Activated CD4-positive, alpha-beta memory T cell treated with anti-CD3 and anti-CD28 coated beads for 36 hours (primary cell): ENCODE measurements at regions not wholly inside any gene's neighbourhood (a gene's known extent, or its start where the extent isn't known, plus 50 kb on each side); places are given as distances from the start of the nearest gene placed in this dataset.

Experiments
- CTCF ChIA-PET: fragments of 350-600 bp; sonication (Branson Sonifier 250); formaldehyde crosslinking; loops from one replicate; lab custom pipeline; 2021; ENCODE audit warnings: antibody characterized with exemption, inconsistent platforms; lab: Charles Lee
- POLR2A ChIA-PET: fragments of 350-600 bp; sonication (Branson Sonifier 250); formaldehyde crosslinking; loops from one replicate; lab custom pipeline; 2021; ENCODE audit warnings: antibody characterized with exemption; lab: Charles Lee
- DNase-seq: peaks from one replicate; pipeline ENCODE4 v3.0.0-alpha.2; 2020
- H3K27ac Mint-ChIP-seq: one replicate; pipeline ENCODE4 v1.8.0; 2021; ENCODE audit warnings: mixed read lengths
- H3K27me3 Mint-ChIP-seq: one replicate; pipeline ENCODE4 v1.8.0; 2021; ENCODE audit warnings: mixed read lengths
- H3K36me3 Mint-ChIP-seq: one replicate; pipeline ENCODE4 v1.8.0; 2021; ENCODE audit warnings: mixed read lengths
- H3K4me1 Mint-ChIP-seq: one replicate; pipeline ENCODE4 v1.8.0; 2021; ENCODE audit warnings: low read depth, mixed read lengths
- H3K4me3 Mint-ChIP-seq: one replicate; pipeline ENCODE4 v1.8.0; 2021; ENCODE audit warnings: mild to moderate bottlenecking, mixed read lengths
- H3K9me3 Mint-ChIP-seq: one replicate; pipeline ENCODE4 v1.8.0; 2021; ENCODE audit warnings: mixed read lengths
- intact Hi-C: fragments of 100-400 bp; cut with micrococcal nuclease; formaldehyde crosslinking; loops from one replicate; pipeline ENCODE4 v1.15.1; 2023

DNA sequence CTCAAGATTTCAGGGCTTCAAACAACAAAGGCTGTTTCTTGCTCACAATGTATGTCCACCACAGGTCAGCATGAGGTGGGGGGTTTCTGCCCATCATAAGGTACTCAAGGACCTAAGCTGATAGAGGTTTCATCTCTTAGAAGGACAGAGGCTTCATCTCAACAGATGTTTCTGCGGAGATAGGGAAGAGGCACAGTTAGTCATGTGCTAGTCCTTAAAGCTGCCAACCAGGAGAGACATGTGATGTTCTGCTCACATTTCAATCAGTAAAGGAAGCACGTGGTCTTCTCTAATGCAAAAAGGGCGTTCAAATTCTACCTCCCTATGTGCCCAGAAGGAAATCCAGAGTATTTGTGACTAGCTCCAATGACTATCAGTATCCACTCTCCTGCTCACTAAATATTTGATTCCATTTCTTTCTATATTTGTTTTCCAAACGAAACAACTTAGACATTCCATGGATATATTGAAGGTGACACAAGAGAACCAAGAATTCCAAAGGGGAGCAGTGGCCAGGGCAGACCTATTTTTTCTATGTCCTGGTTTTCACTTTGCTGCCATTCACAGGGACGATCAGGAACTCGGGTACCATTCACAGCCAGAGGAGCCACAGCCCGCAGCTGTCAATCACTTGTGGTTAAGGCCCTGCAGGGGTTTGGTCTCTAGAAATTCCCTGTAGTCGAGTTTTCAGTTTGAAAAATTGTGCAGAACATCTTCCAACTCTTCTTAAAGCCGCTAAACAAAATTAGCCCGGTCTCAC is 173.2 kb upstream of the FOXA2 start:
- H3K9me3 Mint-ChIP-seq, result peaks cover 8% of the 10 kb centered on the region
- intact Hi-C loops, result no loop called here
- H3K36me3 Mint-ChIP-seq, result no peaks in the 10 kb centered on the region
- no peaks in the 10 kb centered on the region for H3K27me3 Mint-ChIP-seq
- DNase-seq, result no peak
- ChIA-PET CTCF (no interaction called here), POLR2A (no interaction called here)
- no peaks in the 10 kb centered on the region for H3K4me1 Mint-ChIP-seq
- H3K4me3 Mint-ChIP-seq, result no peak overlapping the region
- H3K27ac Mint-ChIP-seq, result no peak overlapping the region

DNA sequence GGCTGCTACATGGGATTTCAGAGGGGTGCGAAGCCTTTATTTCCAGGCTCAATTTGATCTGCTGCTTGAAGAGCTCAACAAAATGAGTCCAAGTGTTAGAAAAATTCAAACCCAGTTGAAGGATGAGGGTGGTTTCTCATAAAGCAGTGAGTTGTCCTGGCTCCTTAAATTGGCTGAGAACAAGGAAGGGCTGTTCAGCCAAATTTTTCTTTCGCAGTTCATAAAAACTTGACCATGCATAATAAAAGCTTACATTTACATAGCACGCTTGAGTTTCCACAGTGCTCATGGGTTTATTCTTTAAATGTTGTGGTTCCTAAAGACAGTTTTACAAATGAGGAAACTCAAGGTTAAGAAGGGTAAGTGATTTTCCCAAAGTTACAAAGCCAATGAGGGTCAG is 174.4 kb upstream of the FOXA2 start:
- Mint-ChIP-seq H3K27me3 (no peaks in the 10 kb centered on the region), H3K4me3 (no peak overlapping the region), H3K36me3 (no peaks in the 10 kb centered on the region), H3K27ac (no peak overlapping the region), H3K9me3 (peaks cover 8% of the 10 kb centered on the region), H3K4me1 (no peaks in the 10 kb centered on the region)
- ChIA-PET POLR2A (no interaction called here), CTCF (no interaction called here)
- no peak for DNase-seq
- intact Hi-C loops, result no loop called here

DNA sequence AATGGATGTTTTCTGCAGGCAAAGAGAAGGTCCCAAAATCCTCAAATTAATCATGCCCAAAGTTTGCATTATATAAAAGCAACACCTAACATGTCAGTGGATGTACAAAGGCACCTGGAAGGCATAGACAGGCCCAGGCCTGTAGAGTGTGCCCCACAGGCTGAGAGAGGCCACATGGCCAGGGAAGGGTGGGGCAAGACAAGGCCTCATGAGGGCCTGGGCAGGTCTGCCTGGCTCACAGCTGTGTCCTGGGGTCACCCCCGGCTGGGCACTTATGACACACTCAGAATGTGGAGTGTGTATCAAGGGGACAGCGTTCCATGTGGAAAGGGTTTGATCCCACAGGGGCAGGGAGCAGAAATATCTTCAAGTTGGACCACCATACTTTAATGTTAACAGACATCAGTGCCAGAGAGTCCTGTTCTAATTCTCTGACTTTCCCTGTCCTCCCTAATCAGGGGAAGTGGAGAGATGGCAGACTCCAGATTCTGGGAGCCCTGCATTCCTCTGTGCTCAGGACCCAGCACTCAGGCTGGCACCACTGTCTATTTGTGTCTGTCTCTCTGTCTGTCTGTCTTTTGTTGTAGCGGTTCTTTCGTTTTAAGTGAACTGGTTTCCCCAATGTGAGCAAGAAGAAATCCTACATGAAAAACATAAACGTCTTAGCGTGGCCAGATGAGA is 178.3 kb upstream of the FOXA2 start:
- peaks cover 8% of the 10 kb centered on the region for H3K9me3 Mint-ChIP-seq
- H3K36me3 Mint-ChIP-seq, result no peaks in the 10 kb centered on the region
- intact Hi-C loops, result no loop called here
- no peak for DNase-seq
- H3K27ac Mint-ChIP-seq, result no peak overlapping the region
- no peak overlapping the region for H3K4me3 Mint-ChIP-seq
- no peaks in the 10 kb centered on the region for H3K4me1 Mint-ChIP-seq
- CTCF ChIA-PET, result no interaction called here
- POLR2A ChIA-PET, result interaction anchor here (0.6 kb wide), 1 partner anchor 153 kb away, joined by 3 read pairs; no protein-coding TSS in a partner anchor
- H3K27me3 Mint-ChIP-seq, result no peaks in the 10 kb centered on the region

DNA sequence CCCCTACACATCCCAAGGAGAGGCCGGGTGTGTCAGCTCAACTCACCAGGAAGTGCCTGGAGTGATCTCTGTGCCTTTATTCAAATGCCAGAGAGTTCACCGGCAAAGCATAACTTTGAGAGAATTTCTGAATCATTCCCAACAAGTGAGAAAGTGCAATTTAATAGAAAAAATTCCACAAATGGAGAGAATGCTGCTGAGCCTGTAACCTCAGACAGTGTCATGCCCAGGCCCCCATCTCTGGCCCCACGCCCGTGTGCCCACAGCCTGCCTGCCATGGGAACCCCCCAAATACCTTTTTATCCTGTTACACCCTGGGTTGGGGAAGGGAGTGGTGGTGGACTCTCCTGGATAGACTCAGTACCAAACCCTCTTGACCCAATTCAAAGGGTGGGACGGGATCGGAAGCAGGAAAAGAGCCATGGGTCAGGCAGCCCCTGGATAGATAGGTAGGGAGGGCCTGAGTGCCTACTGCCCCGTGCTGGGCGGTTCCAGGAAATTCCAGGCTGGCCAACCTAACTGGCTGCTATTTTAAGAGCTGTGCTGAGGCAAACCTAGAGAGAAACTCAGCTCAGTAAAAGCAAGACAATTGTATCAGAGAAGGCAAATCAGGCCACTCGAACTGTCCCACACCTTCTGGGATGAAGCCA is 179.0 kb upstream of the FOXA2 start:
- H3K4me3 Mint-ChIP-seq, result no peak overlapping the region
- ChIA-PET POLR2A (interaction anchor here (0.6 kb wide), 1 partner anchor 153 kb away, joined by 3 read pairs; no protein-coding TSS in a partner anchor), CTCF (no interaction called here)
- no peaks in the 10 kb centered on the region for H3K4me1 Mint-ChIP-seq
- H3K27ac Mint-ChIP-seq, result no peak overlapping the region
- H3K9me3 Mint-ChIP-seq, result peaks cover 8% of the 10 kb centered on the region
- intact Hi-C loops, result no loop called here
- no peaks in the 10 kb centered on the region for H3K36me3 Mint-ChIP-seq
- H3K27me3 Mint-ChIP-seq, result no peaks in the 10 kb centered on the region
- DNase-seq, result no peak

DNA sequence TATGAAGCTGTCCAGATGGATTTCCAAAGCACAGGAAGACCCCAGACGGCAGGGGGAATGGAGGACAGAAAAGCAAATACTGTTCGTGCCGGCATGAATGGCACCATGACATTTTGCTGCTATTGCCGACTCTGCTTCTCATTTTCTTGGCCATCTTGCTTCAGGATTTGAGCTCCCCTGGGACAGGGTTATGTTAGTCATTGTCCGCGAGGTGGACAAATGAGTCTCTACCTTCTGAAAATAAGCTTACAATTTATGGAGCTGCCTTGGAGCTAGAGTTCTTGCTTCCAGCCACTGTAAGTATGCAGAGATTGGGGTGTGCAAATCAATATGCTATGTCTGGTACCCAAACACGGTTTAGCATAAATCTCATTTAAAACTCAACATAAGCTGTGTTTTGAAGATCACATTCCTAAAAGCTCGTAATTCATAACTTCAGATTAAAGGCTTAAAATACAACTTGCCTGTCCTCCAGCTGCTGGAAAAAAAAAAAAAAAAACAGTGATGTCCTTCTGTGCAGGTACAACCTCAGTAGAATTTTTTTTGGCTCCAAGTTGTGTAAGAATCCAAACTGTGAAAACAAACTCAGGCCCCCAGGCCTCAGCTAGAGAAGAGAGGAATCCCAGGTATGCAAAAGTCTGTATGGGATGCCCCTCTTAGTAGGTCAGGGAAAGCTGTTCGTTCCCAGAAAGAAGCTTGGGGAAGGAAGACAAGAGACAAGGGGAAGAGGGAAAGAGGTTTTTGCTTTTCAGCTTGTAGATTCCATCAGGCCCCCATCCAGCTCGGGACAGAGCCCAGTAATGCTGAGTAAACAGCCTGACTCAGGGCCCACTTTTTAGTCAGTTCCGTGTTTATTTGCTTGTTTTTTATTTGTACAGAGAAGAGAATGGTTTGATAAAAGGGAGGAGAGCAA is 184.2 kb upstream of the FOXA2 start:
- intact Hi-C loops, result no loop called here
- ChIA-PET POLR2A (no interaction called here), CTCF (no interaction called here)
- H3K4me1 Mint-ChIP-seq, result no peaks in the 10 kb centered on the region
- H3K9me3 Mint-ChIP-seq, result no peaks in the 10 kb centered on the region
- H3K27ac Mint-ChIP-seq, result no peak overlapping the region
- no peaks in the 10 kb centered on the region for H3K36me3 Mint-ChIP-seq
- H3K27me3 Mint-ChIP-seq, result no peaks in the 10 kb centered on the region
- H3K4me3 Mint-ChIP-seq, result no peak overlapping the region
- no peak for DNase-seq

DNA sequence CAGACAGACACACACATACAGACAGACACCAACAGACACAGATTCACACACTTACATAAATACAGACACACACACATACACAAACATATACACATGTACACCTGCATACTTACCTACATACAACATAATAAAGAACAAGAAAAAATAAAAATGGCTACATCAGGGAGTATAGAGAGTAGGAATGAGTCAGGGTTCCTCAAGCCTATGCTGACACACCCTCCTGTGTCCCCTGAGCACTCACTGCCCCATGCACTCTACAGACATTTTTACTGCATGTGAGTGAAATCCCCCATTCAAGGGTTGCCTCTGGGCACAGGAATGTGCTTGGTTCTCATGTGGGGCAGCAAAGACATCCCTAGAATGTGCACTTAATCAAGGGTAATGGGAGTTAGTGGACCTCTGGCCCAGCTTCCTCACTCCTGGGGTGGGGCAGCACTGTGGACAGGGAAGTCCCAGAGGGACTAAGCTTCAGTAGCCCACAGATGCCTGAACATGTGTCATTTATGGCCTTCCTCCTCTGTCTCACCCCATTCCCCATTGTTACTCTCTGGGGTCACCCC is 185.9 kb upstream of the FOXA2 start:
- no peak overlapping the region for H3K27ac Mint-ChIP-seq
- no peaks in the 10 kb centered on the region for H3K36me3 Mint-ChIP-seq
- no peaks in the 10 kb centered on the region for H3K27me3 Mint-ChIP-seq
- no peak for DNase-seq
- H3K4me1 Mint-ChIP-seq, result no peaks in the 10 kb centered on the region
- CTCF ChIA-PET, result no interaction called here
- intact Hi-C loops, result no loop called here
- peaks cover 6% of the 10 kb centered on the region for H3K9me3 Mint-ChIP-seq
- no peak overlapping the region for H3K4me3 Mint-ChIP-seq
- POLR2A ChIA-PET, result interaction anchor here (0.7 kb wide), 1 partner anchor 555 kb away, joined by 3 read pairs; no protein-coding TSS in a partner anchor

DNA sequence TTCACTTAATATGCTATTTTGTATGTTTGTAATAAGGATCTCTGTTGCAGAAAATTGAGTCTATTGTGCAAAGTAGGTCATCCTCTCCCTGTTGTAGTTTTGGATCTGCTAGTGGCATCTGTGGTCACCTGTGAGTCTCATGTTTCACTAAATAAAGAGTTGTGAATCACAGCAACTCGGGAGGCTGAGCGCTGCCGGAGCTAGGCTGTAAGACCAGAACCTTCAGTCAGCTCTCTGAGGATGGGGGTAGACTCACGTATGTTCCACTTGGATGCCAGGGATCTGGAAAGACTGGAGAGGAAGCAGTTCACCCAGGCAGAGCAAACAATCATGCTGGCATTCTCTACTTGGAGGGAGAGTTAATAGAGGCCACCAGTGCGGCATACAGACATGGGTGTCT is 187.3 kb upstream of the FOXA2 start:
- CTCF ChIA-PET, result no interaction called here
- peaks cover 10% of the 10 kb centered on the region for H3K9me3 Mint-ChIP-seq
- intact Hi-C loops, result no loop called here

DNA sequence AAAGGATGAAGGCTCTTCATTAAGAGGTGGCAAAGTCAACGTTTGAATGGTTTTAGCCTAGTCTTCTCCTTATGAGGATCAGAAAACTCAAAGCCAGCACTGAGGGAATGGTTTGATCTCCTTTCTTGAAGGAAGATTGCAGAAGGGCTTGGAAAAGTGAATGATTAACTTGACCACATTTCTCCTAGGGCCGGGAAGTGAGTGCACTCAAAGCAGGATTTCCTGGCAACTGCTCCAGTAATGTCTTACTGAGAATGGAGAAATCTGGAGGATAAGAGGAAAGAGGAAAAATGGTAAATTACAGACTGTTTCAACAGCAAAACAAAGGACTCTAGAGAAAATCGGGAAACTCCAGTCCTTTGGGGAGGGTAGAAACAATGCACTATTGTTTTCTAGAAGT is 189.0 kb upstream of the FOXA2 start:
- no peaks in the 10 kb centered on the region for H3K27me3 Mint-ChIP-seq
- H3K9me3 Mint-ChIP-seq, result peaks cover 10% of the 10 kb centered on the region
- CTCF ChIA-PET, result no interaction called here
- no peaks in the 10 kb centered on the region for H3K4me1 Mint-ChIP-seq
- H3K27ac Mint-ChIP-seq, result no peak overlapping the region
- DNase-seq, result no peak
- POLR2A ChIA-PET, result no interaction called here
- H3K36me3 Mint-ChIP-seq, result no peaks in the 10 kb centered on the region
- H3K4me3 Mint-ChIP-seq, result no peak overlapping the region
- intact Hi-C loops, result no loop called here

More for the DNA sequence above, 187.3 kb upstream of the FOXA2 start:
- H3K27me3 Mint-ChIP-seq, result no peaks in the 10 kb centered on the region
- DNase-seq, result no peak
- H3K4me1 Mint-ChIP-seq, result no peaks in the 10 kb centered on the region
- no peak overlapping the region for H3K27ac Mint-ChIP-seq
- H3K36me3 Mint-ChIP-seq, result no peaks in the 10 kb centered on the region
- POLR2A ChIA-PET, result no interaction called here
- H3K4me3 Mint-ChIP-seq, result no peak overlapping the region

DNA sequence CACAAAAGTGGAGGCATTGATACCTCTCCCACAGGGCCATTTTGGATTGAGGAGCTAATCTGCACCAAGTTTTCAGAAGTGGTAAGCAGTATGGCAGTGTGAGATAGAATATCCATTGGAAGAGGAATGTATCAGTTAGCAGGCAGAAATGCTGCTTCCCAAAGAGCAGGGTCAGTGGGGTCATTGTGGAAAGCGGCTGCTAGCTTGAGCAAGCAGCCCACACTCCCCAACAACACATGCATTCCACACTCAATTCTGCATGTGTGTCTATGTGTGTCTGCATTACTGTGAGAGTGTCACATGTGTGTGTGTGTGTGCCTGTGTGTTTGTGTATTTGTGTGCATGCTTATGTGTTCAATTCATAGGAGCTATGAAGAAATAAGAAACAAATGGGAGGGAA is 190.9 kb upstream of the FOXA2 start:
- Mint-ChIP-seq H3K36me3 (no peaks in the 10 kb centered on the region), H3K27ac (no peak overlapping the region), H3K4me1 (no peaks in the 10 kb centered on the region), H3K27me3 (no peaks in the 10 kb centered on the region), H3K9me3 (peaks cover 10% of the 10 kb centered on the region), H3K4me3 (no peak overlapping the region)
- ChIA-PET CTCF (no interaction called here), POLR2A (no interaction called here)
- intact Hi-C loops, result no loop called here
- no peak for DNase-seq

DNA sequence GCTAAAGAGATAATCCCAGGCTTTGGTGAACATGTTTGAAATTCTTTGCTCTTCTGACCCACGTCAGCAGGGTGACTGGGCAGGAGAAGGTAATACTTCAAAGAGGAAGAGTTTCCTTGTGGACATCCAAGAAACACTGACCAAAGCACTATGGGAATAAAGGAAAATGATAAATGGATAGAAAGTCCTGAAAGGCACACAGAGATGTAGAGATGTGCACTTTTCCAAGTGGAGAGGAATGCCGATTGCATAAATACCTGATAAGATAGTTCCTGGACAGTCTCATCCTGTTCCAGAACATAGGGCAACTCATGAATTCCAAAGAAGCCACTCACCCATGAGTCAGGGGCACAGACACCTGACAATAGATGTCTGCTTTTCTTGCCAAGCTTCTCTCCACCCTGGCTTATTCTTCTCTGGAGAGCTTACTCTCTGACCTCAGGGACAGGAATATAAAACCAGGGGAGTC is 191.3 kb upstream of the FOXA2 start:
- no peaks in the 10 kb centered on the region for H3K4me1 Mint-ChIP-seq
- ChIA-PET POLR2A (no interaction called here), CTCF (no interaction called here)
- H3K4me3 Mint-ChIP-seq, result no peak overlapping the region
- no peak for DNase-seq
- no peaks in the 10 kb centered on the region for H3K36me3 Mint-ChIP-seq
- H3K27me3 Mint-ChIP-seq, result no peaks in the 10 kb centered on the region
- no peak overlapping the region for H3K27ac Mint-ChIP-seq
- H3K9me3 Mint-ChIP-seq, result peaks cover 10% of the 10 kb centered on the region
- intact Hi-C loops, result no loop called here

DNA sequence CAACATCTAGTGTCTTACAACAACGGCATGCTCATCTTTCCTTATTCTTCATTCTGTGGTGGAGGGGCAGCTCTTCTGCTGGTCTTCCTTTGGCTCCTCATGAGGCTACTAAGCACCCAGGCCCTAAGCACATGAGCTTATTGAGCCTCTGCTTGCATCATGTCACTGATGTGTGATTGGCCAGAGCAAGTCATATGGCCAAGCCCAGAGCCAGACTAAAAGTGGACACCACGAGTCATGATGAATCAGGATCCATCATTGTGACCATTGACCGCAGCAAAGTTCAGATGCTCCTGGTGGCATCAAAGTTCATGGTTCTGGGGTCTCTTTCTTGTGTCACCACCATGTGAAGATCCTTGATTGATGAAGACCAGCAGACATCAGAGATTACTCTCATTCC is 192.0 kb upstream of the FOXA2 start:
- Mint-ChIP-seq H3K27me3 (no peaks in the 10 kb centered on the region), H3K9me3 (peaks cover 10% of the 10 kb centered on the region), H3K4me3 (no peak overlapping the region), H3K36me3 (no peaks in the 10 kb centered on the region), H3K4me1 (no peaks in the 10 kb centered on the region), H3K27ac (no peak overlapping the region)
- intact Hi-C loops, result no loop called here
- POLR2A ChIA-PET, result no interaction called here
- no peak for DNase-seq
- CTCF ChIA-PET, result interaction anchor here (1.2 kb wide), 1 partner anchor 85 kb away, joined by 3 read pairs; no protein-coding TSS in a partner anchor
